GM12878 (cell line): ENCODE measurements at regions not wholly inside any gene's neighbourhood (a gene's known extent, or its start where the extent isn't known, plus 50 kb on each side); places are given as distances from the start of the nearest gene placed in this dataset.

Source experiments
- ATAC-seq: fragments of 200-7000 bp; cut with Tn5 transposase; 3 replicates; pipeline ENCODE4 v1.9.1; 2020; ENCODE audit warnings: mild to moderate bottlenecking, moderate library complexity
- BruUV-seq: library from RNA; stranded (reverse); fragments of 400-500 nt; replicated peaks from 2 replicates; lab custom pipeline; 2021; lab: Mats Ljungman, UMichigan
- CTCF ChIA-PET: fragments of 300-600 bp; sonication (Branson Sonifier 250); formaldehyde crosslinking; extraction: SDS; loops from one replicate; lab custom pipeline; 2021; ENCODE audit warnings: inconsistent platforms; lab: Yijun Ruan, JAX
- POLR2A ChIA-PET: fragments of 350-600 bp; formaldehyde crosslinking; extraction: SDS; loops from one replicate; lab custom pipeline; 2021; ENCODE audit warnings: inconsistent platforms; lab: Charles Lee
- RAD21 ChIA-PET: fragments of 300-600 bp; sonication (Branson Sonifier 250); formaldehyde crosslinking; loops from one replicate; lab custom pipeline; 2023; ENCODE audit warnings: antibody characterized with exemption; ENCODE audit not compliant: unreplicated experiment; lab: Charles Lee
- SMC1A ChIA-PET: fragments of 300-600 bp; sonication (Branson Sonifier 250); formaldehyde crosslinking; loops from one replicate; lab custom pipeline; 2023; ENCODE audit not compliant: unreplicated experiment, uncharacterized antibody; lab: Charles Lee
- DNase-seq: peaks from one replicate; pipeline ENCODE4 v3.0.0-alpha.2; 2011; ENCODE audit warnings: low read depth, low spot score
- FAIRE-seq: peaks from 3 replicates; lab custom pipeline; 2011; peaks lifted over from hg19 to GRCh38; lab: Jason Lieb, UNC
- H2AFZ ChIP-seq: 2 replicates; pipeline ENCODE4 v1.6.0; 2011; ENCODE audit warnings: low read depth, low read length, control low read depth; ENCODE audit not compliant: control insufficient read depth
- H3K27ac ChIP-seq: 2 replicates; pipeline ENCODE4 v1.5.1; 2011; ENCODE audit warnings: control low read depth; ENCODE audit not compliant: control insufficient read depth, insufficient read depth
- H3K27me3 ChIP-seq, 2 experiments: replicated peaks in 1 of 2; 2 replicates each; pipeline versions ENCODE4 v1.6.0 to v1.6.1; 2011; ENCODE audit warnings: low read length in 1 of 2; ENCODE audit not compliant: control insufficient read depth in 2 of 2, insufficient read depth in 2 of 2
- H3K36me3 ChIP-seq, 2 experiments: 2 replicates each; pipeline ENCODE4 v1.5.1; 2011; ENCODE audit warnings: low read length in 1 of 2; ENCODE audit not compliant: control insufficient read depth in 2 of 2, insufficient read depth in 2 of 2
- H3K4me1 ChIP-seq: 2 replicates; pipeline ENCODE4 v1.6.1; 2011; ENCODE audit warnings: mild to moderate bottlenecking, low read length, moderate library complexity, mixed read lengths; ENCODE audit not compliant: control insufficient read depth, insufficient read depth
- H3K4me2 ChIP-seq: 2 replicates; pipeline ENCODE4 v1.6.0; 2011; ENCODE audit warnings: control low read depth; ENCODE audit not compliant: control insufficient read depth, insufficient read depth
- H3K4me3 ChIP-seq: fragments of 200-600 bp; sonication (generic); 2 replicates; pipeline ENCODE4 v1.5.1; 2016
- H3K79me2 ChIP-seq: 2 replicates; pipeline ENCODE4 v1.6.0; 2011; ENCODE audit warnings: low read length; ENCODE audit not compliant: control insufficient read depth, insufficient read depth
- H3K9ac ChIP-seq: 2 replicates; pipeline ENCODE4 v1.8.0; 2011; ENCODE audit warnings: low read length, control low read depth, mixed read lengths; ENCODE audit not compliant: control insufficient read depth, insufficient read depth
- H3K9me3 ChIP-seq: replicated peaks from 3 replicates; pipeline ENCODE4 v1.5.1; 2011; ENCODE audit warnings: mild to moderate bottlenecking, low read length; ENCODE audit not compliant: control insufficient read depth, insufficient read depth
- H4K20me1 ChIP-seq: 2 replicates; pipeline ENCODE4 v1.6.0; 2011; ENCODE audit not compliant: control insufficient read depth, insufficient read depth
- CTCF ChIP-seq, 3 experiments: IDR thresholded peaks in 2 of 3; conservative IDR thresholded peaks in 1 of 3; 2 replicates each; pipeline ENCODE4 v1.5.1; 2011; ENCODE audit warnings: low read depth in 3 of 3, low read length in 3 of 3, mild to moderate bottlenecking in 3 of 3, control low read depth in 2 of 3, moderate library complexity in 2 of 3, inconsistent platforms in 1 of 3, mixed read lengths in 1 of 3; ENCODE audit not compliant: control insufficient read depth in 2 of 3, insufficient read depth in 1 of 3; ENCODE audit errors: extremely low read depth in 1 of 3
- HDAC2 ChIP-seq: fragments of 200-600 bp; sonication (generic); IDR thresholded peaks from 2 replicates; pipeline ENCODE4 v1.6.1; 2017
- IKZF1 ChIP-seq: fragments of 450-650 bp; conservative IDR thresholded peaks from 2 replicates; pipeline ENCODE4 v1.6.1; 2017; ENCODE audit warnings: antibody characterized with exemption, mild to moderate bottlenecking
- IKZF2 ChIP-seq, 2 experiments: fragments of 450-650 bp; IDR thresholded peaks; 2 replicates each; pipeline ENCODE4 v1.6.1; 2017; ENCODE audit warnings: mild to moderate bottlenecking in 2 of 2, moderate library complexity in 2 of 2
- MEF2A ChIP-seq: IDR thresholded peaks from 2 replicates; pipeline ENCODE4 v1.6.1; 2011; ENCODE audit warnings: low read depth, mild to moderate bottlenecking, low read length, moderate library complexity; ENCODE audit not compliant: insufficient read depth
- MEF2B ChIP-seq: fragments of 450-650 bp; IDR thresholded peaks from 2 replicates; pipeline ENCODE4 v1.6.1; 2018; ENCODE audit warnings: mild to moderate bottlenecking, moderate library complexity; ENCODE audit not compliant: partially characterized antibody, poor library complexity, severe bottlenecking
- RB1 ChIP-seq: fragments of 450-650 bp; formaldehyde crosslinking; IDR thresholded peaks from 2 replicates; pipeline ENCODE4 v1.6.1; 2017; ENCODE audit warnings: mild to moderate bottlenecking, borderline replicate concordance
- SIN3A ChIP-seq: IDR thresholded peaks from 2 replicates; pipeline ENCODE4 v1.6.1; 2012; ENCODE audit warnings: low read depth, low read length, improper control_type of control experiment
- SP1 ChIP-seq: IDR thresholded peaks from one replicate; pipeline ENCODE4 v1.6.1; 2011; ENCODE audit warnings: low read depth, low read length
- SREBF2 ChIP-seq: IDR thresholded peaks from 2 replicates; pipeline ENCODE4 v1.6.1; 2012; ENCODE audit warnings: mild to moderate bottlenecking, low read length
- YY1 ChIP-seq: IDR thresholded peaks from 2 replicates; pipeline ENCODE4 v1.6.1; 2011; ENCODE audit warnings: low read depth, mild to moderate bottlenecking, low read length
- ZNF217 ChIP-seq: fragments of 450-650 bp; IDR thresholded peaks from 2 replicates; pipeline ENCODE4 v1.6.1; 2017; ENCODE audit warnings: antibody characterized with exemption, mild to moderate bottlenecking
- ZNF24 ChIP-seq: fragments of 450-650 bp; IDR thresholded peaks from 2 replicates; pipeline ENCODE4 v1.6.1; 2017; ENCODE audit warnings: antibody characterized with exemption, mild to moderate bottlenecking
- WGBS: methylation state at CpG from one replicate; pipeline ENCODE4 v1.1.6; 2016; ENCODE audit warnings: low lambda C conversion rate; ENCODE audit not compliant: insufficient replicate concordance, insufficient coverage; ENCODE audit errors: missing lambda C conversion rate; 5-methylcytosine and 5-hydroxymethylcytosine counted together
- in situ Hi-C: fragments of 300-500 bp; cut with MboI; formaldehyde crosslinking; loops from 9 replicates; pipeline ENCODE4 v1.14.3; 2018; ENCODE audit warnings: mixed read lengths
- intact Hi-C: fragments of 100-400 bp; cut with micrococcal nuclease; formaldehyde crosslinking; loops from one replicate; pipeline ENCODE4 v1.14.2; 2022; ENCODE audit not compliant: unreplicated experiment

GRCh38 chr5:25649628-25650265, 1005.0 kb upstream of the CDH10 start:
- TF ChIP-seq CTCF (IDR thresholded peaks at IDR 0.05 in 2 of 3, conservative IDR thresholded peaks at IDR 0.05 in 1 of 3; ENCODE audit: control insufficient read depth in 2 of 3, extremely low read depth in 1 of 3, insufficient read depth in 1 of 3, low read depth in 3 of 3, low read length in 3 of 3) (no peak), YY1 (no peak), IKZF2 (IDR thresholded peaks at IDR 0.05) (no peak), HDAC2 (no peak), MEF2B (no peak), ZNF24 (no peak), MEF2A (no peak), SP1 (no peak), RB1 (no peak), ZNF217 (no peak), SIN3A (no peak), IKZF1 (no peak), SREBF2 (no peak)
- Histone ChIP-seq H3K9ac (no peak overlapping the region), H3K9me3 (no peaks in the 10 kb centered on the region; the same call in 2 of the 3 replicates), H4K20me1 (no peaks in the 10 kb centered on the region), H3K4me2 (no peak overlapping the region), H3K4me1 (no peaks in the 10 kb centered on the region), H3K36me3 (no peaks in the 10 kb centered on the region), H3K27me3 (no peaks in the 10 kb centered on the region), H3K79me2 (no peaks in the 10 kb centered on the region), H3K27ac (no peak overlapping the region), H3K4me3 (no peak overlapping the region), H2AFZ (no peak overlapping the region)
- RAD21 ChIA-PET = no interaction called here
- POLR2A ChIA-PET = no interaction called here
- no peak for DNase-seq
- no peak for FAIRE-seq
- CTCF ChIA-PET = no interaction called here
- 85% methylated on average over 16 of the region's 16 CpGs for WGBS
- intact Hi-C loops = no loop called here
- no peak for ATAC-seq
- BruUV-seq = no TSS peak
- SMC1A ChIA-PET = no interaction called here
- in situ Hi-C loops = no loop called here
